A549 (cell line): ENCODE measurements at regions not wholly inside any gene's neighbourhood (a gene's known extent, or its start where the extent isn't known, plus 50 kb on each side); places are given as distances from the start of the nearest gene placed in this dataset.

ENCODE experiments used
- FOSL2 ChIP-seq, 2 experiments: fragments of 450-650 bp in 1 of 2; fragments of >200 bp in 1 of 2; sonication (Bioruptor Twin) in 1 of 2; formaldehyde crosslinking; IDR thresholded peaks; 2 replicates each; pipeline versions ENCODE4 v1.5.0 to v1.6.1; 2016 to 2020; ENCODE audit warnings: mild to moderate bottlenecking in 1 of 2, moderate library complexity in 1 of 2
- POLR2A ChIP-seq: IDR thresholded peaks from 2 replicates; pipeline ENCODE4 v1.6.1; 2012; ENCODE audit warnings: mild to moderate bottlenecking, low read length
- RFX5 ChIP-seq: fragments of 450-650 bp; IDR thresholded peaks from 2 replicates; pipeline ENCODE4 v1.7.1; 2014; ENCODE audit warnings: antibody characterized with exemption, mild to moderate bottlenecking, moderate library complexity
- TF ChIP-seq, protein P1 (sequence below): fragments of >200 bp; sonication (Bioruptor Twin); formaldehyde crosslinking; IDR thresholded peaks from 3 replicates; pipeline ENCODE4 v1.5.1; 2016
- TF ChIP-seq, protein P2 (sequence below): fragments of >200 bp; sonication (Bioruptor Twin); formaldehyde crosslinking; IDR thresholded peaks from 3 replicates; pipeline ENCODE4 v1.6.1; 2016

DNA sequence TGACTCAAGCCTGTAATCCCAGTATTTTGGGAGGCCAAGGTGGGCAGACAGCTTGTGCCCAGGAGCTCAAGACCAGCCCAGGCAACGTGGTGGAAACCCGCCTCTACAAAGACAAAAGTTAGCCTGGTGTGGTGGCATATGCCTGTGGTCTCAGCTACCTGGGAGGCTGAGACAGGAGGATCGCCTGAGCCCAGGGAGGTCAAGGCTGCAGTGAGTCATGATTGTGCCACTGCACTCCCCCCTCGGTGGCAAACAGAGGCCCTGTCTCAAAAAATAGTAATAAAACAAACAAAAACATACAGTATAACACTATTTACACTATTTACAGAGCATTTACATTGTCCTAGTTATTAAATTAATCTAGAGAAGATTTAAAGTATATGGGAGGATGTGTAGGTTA lies 56.0 kb upstream of the PIM1 start:
- TF ChIP-seq POLR2A, result no peak
- TF ChIP-seq RFX5, result no peak
- no peak for TF ChIP-seq FOSL2 (IDR thresholded peaks at IDR 0.05)
- TF ChIP-seq FOSL2 (CRISPR knock-in tag; IDR thresholded peaks at IDR 0.05), result no peak
- TF ChIP-seq, protein P1, sequence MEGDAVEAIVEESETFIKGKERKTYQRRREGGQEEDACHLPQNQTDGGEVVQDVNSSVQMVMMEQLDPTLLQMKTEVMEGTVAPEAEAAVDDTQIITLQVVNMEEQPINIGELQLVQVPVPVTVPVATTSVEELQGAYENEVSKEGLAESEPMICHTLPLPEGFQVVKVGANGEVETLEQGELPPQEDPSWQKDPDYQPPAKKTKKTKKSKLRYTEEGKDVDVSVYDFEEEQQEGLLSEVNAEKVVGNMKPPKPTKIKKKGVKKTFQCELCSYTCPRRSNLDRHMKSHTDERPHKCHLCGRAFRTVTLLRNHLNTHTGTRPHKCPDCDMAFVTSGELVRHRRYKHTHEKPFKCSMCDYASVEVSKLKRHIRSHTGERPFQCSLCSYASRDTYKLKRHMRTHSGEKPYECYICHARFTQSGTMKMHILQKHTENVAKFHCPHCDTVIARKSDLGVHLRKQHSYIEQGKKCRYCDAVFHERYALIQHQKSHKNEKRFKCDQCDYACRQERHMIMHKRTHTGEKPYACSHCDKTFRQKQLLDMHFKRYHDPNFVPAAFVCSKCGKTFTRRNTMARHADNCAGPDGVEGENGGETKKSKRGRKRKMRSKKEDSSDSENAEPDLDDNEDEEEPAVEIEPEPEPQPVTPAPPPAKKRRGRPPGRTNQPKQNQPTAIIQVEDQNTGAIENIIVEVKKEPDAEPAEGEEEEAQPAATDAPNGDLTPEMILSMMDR, result no peak
- TF ChIP-seq, protein P2, sequence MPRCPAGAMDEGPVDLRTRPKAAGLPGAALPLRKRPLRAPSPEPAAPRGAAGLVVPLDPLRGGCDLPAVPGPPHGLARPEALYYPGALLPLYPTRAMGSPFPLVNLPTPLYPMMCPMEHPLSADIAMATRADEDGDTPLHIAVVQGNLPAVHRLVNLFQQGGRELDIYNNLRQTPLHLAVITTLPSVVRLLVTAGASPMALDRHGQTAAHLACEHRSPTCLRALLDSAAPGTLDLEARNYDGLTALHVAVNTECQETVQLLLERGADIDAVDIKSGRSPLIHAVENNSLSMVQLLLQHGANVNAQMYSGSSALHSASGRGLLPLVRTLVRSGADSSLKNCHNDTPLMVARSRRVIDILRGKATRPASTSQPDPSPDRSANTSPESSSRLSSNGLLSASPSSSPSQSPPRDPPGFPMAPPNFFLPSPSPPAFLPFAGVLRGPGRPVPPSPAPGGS, result no peak
